SK-N-SH treated with all-trans-retinoic acid at 6 μM for 48 hours (cell line): ENCODE measurements at regions not wholly inside any gene's neighbourhood (a gene's known extent, or its start where the extent isn't known, plus 50 kb on each side); places are given as distances from the start of the nearest gene placed in this dataset.

ENCODE experiments used
- ATAC-seq: fragments of 200-7000 bp; cut with Tn5 transposase; 3 replicates; pipeline ENCODE4 v1.9.1; 2020; ENCODE audit warnings: mild to moderate bottlenecking, moderate library complexity
- ARNTL ChIP-seq: fragments of 450-650 bp; formaldehyde crosslinking; IDR thresholded peaks from 2 replicates; pipeline ENCODE4 v1.5.0; 2020; ENCODE audit warnings: low read depth, mild to moderate bottlenecking, moderate library complexity, borderline replicate concordance
- BACH2 ChIP-seq: fragments of 250-450 bp; sonication (Bioruptor Pico); IDR thresholded peaks from 2 replicates; pipeline ENCODE4 v1.9.0; 2021; ENCODE audit warnings: mild to moderate bottlenecking, borderline replicate concordance
- CREB5 ChIP-seq: fragments of 250-450 bp; sonication (Bioruptor Pico); IDR thresholded peaks from 2 replicates; pipeline ENCODE4 v1.5.1; 2020; ENCODE audit warnings: low read depth, mild to moderate bottlenecking, moderate library complexity
- CSDC2 ChIP-seq: fragments of 250-450 bp; sonication (Bioruptor Pico); IDR thresholded peaks from 2 replicates; pipeline ENCODE4 v1.5.0; 2020; ENCODE audit warnings: mild to moderate bottlenecking, moderate library complexity
- CSRNP3 ChIP-seq: fragments of 250-450 bp; sonication (Bioruptor Pico); IDR thresholded peaks from 2 replicates; pipeline ENCODE4 v1.5.1; 2021; ENCODE audit warnings: mild to moderate bottlenecking, moderate library complexity
- ESRRG ChIP-seq: fragments of 250-450 bp; sonication (Bioruptor Pico); IDR thresholded peaks from 2 replicates; pipeline ENCODE4 v1.6.1; 2021; ENCODE audit warnings: mild to moderate bottlenecking
- GLIS3 ChIP-seq: fragments of 250-450 bp; sonication (Bioruptor Pico); IDR thresholded peaks from 2 replicates; pipeline ENCODE4 v1.5.0; 2020; ENCODE audit warnings: mild to moderate bottlenecking, moderate library complexity
- ISL1 ChIP-seq: fragments of 250-450 bp; sonication (Bioruptor Pico); IDR thresholded peaks from 2 replicates; pipeline ENCODE4 v2.1.2; 2022; ENCODE audit warnings: mild to moderate bottlenecking, moderate library complexity
- OSR1 ChIP-seq: fragments of 250-450 bp; sonication (Bioruptor Pico); IDR thresholded peaks from 2 replicates; pipeline ENCODE4 v1.8.0; 2022; ENCODE audit warnings: moderate library complexity, mild to moderate bottlenecking, inconsistent platforms
- PATZ1 ChIP-seq: fragments of 250-450 bp; sonication (Bioruptor Pico); IDR thresholded peaks from 2 replicates; pipeline ENCODE4 v1.8.0; 2020; ENCODE audit warnings: mild to moderate bottlenecking, moderate library complexity, borderline replicate concordance
- POU6F1 ChIP-seq: fragments of 250-450 bp; sonication (Bioruptor Pico); IDR thresholded peaks from 2 replicates; pipeline ENCODE4 v1.8.0; 2021; ENCODE audit warnings: low read depth, mild to moderate bottlenecking, moderate library complexity, borderline replicate concordance
- RARB ChIP-seq: fragments of 250-450 bp; sonication (Bioruptor Pico); IDR thresholded peaks from 2 replicates; pipeline ENCODE4 v1.8.0; 2021; ENCODE audit warnings: mild to moderate bottlenecking, moderate library complexity
- SNAI2 ChIP-seq: fragments of 250-450 bp; sonication (Bioruptor Pico); IDR thresholded peaks from 2 replicates; pipeline ENCODE4 v1.5.0; 2020; ENCODE audit warnings: mild to moderate bottlenecking, moderate library complexity
- TCF4 ChIP-seq: fragments of 250-450 bp; sonication (Bioruptor Pico); IDR thresholded peaks from 2 replicates; pipeline ENCODE4 v1.8.0; 2021; ENCODE audit warnings: mild to moderate bottlenecking, moderate library complexity, borderline replicate concordance
- TOX ChIP-seq: fragments of 250-450 bp; sonication (Bioruptor Pico); IDR thresholded peaks from 2 replicates; pipeline ENCODE4 v1.8.0; 2021; ENCODE audit warnings: mild to moderate bottlenecking, moderate library complexity, borderline replicate concordance
- TSHZ2 ChIP-seq: fragments of 250-450 bp; sonication (Bioruptor Pico); IDR thresholded peaks from 2 replicates; pipeline ENCODE4 v1.5.0; 2020; ENCODE audit warnings: mild to moderate bottlenecking, moderate library complexity
- ZC3H10 ChIP-seq: fragments of 250-450 bp; sonication (Bioruptor Pico); IDR thresholded peaks from 2 replicates; pipeline ENCODE4 v1.5.1; 2021; ENCODE audit warnings: mild to moderate bottlenecking, moderate library complexity
- ZFP3 ChIP-seq: fragments of 250-450 bp; sonication (Bioruptor Pico); IDR thresholded peaks from 2 replicates; pipeline ENCODE4 v1.5.0; 2020; ENCODE audit warnings: mild to moderate bottlenecking, moderate library complexity
- ZNF565 ChIP-seq: fragments of 450-650 bp; formaldehyde crosslinking; conservative IDR thresholded peaks from 2 replicates; pipeline ENCODE4 v1.5.0; 2020; ENCODE audit warnings: low read depth, mild to moderate bottlenecking, moderate library complexity
- ZNF70 ChIP-seq: fragments of 450-650 bp; formaldehyde crosslinking; IDR thresholded peaks from 2 replicates; pipeline ENCODE4 v1.5.0; 2020; ENCODE audit warnings: mild to moderate bottlenecking, moderate library complexity
- ZNF8 ChIP-seq: fragments of 450-650 bp; formaldehyde crosslinking; IDR thresholded peaks from 2 replicates; pipeline ENCODE4 v1.5.0; 2020; ENCODE audit warnings: mild to moderate bottlenecking, moderate library complexity

GRCh38 chr12:94717656-94718055 lies 67.3 kb upstream of the TMCC3 start:
- TF ChIP-seq ESRRG (no peak), ZNF8 (no peak), RARB (CRISPR knock-in tag) (no peak), ARNTL (CRISPR knock-in tag) (no peak), OSR1 (CRISPR knock-in tag) (no peak), SNAI2 (CRISPR knock-in tag) (no peak), BACH2 (CRISPR knock-in tag) (no peak), ZNF565 (CRISPR knock-in tag) (no peak), POU6F1 (CRISPR knock-in tag) (no peak), CSRNP3 (CRISPR knock-in tag) (no peak), ZFP3 (CRISPR knock-in tag) (no peak), ZNF70 (CRISPR knock-in tag) (no peak), TCF4 (no peak), TSHZ2 (no peak), PATZ1 (CRISPR knock-in tag) (no peak), TOX (CRISPR knock-in tag) (no peak), ZC3H10 (CRISPR knock-in tag) (no peak), CREB5 (CRISPR knock-in tag) (no peak), GLIS3 (CRISPR knock-in tag) (no peak), ISL1 (CRISPR knock-in tag) (no peak)

GRCh38 chr12:94717108-94717507 lies 66.8 kb upstream of the TMCC3 start:
- no peak for ATAC-seq
- TF ChIP-seq TCF4 (no peak), CSRNP3 (CRISPR knock-in tag) (no peak), SNAI2 (CRISPR knock-in tag) (no peak), ZNF8 (no peak), ZNF565 (CRISPR knock-in tag) (no peak), ZNF70 (CRISPR knock-in tag) (no peak), TSHZ2 (no peak), POU6F1 (CRISPR knock-in tag) (no peak), CREB5 (CRISPR knock-in tag) (no peak), RARB (CRISPR knock-in tag) (no peak), OSR1 (CRISPR knock-in tag) (no peak), ISL1 (CRISPR knock-in tag) (no peak), ESRRG (no peak), CSDC2 (CRISPR knock-in tag) (no peak), ARNTL (CRISPR knock-in tag) (no peak), TOX (CRISPR knock-in tag) (no peak), BACH2 (CRISPR knock-in tag) (no peak)

More at GRCh38 chr12:94717656-94718055, 67.3 kb upstream of the TMCC3 start:
- no peak for ATAC-seq
